DMS153 treated with DMSO at 0.1 percent for 48 hours (cell line): ENCODE measurements at regions not wholly inside any gene's neighbourhood (a gene's known extent, or its start where the extent isn't known, plus 50 kb on each side); places are given as distances from the start of the nearest gene placed in this dataset.

Source experiments
- DNase-seq: peaks from one replicate; lab custom pipeline; 2025; ENCODE audit not compliant: unreplicated experiment; lab: John Stamatoyannopoulos, UW

GRCh38 chr13:103291798-103292572 is 225.8 kb upstream of the SLC10A2 start:
- no peak for DNase-seq

DNA sequence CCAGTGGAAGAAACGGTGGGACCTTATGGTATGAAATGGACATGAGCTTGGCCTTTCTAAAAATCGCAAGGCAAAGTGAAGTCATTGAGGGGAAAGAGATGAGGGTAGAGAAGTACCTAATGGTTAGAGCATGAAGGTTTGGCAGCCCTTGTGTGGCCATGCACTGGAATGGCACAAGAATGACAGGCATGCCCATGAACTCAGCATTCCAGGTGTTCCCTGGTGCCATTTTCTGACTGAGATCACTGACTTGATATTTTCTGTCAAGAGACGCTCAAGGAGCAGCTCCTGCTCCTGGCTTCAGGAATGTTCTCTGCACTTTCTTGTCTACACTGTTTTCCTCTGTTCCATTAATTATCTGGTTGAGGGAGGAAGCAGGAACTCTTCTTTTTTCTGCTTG is 225.0 kb upstream of the SLC10A2 start:
- no peak for DNase-seq

DNA sequence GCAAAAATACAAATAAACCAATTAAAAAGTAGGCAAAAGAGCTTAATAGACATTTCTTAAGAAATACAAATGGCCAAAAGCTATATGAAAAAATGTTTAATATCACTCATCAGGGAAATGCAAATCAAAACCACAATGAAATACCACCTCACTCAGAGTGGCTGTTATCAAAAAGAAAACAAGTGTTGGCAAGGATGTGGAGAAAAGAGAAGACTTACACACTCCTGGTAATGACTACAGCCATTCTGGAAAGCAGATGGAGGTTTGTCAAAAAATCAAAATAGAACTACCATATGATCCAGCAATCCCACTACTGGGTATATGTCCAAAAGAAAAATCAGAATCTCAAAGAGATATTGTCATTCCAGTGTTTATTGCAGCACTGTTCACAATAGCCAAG is 223.5 kb upstream of the SLC10A2 start:
- no peak for DNase-seq

DNA sequence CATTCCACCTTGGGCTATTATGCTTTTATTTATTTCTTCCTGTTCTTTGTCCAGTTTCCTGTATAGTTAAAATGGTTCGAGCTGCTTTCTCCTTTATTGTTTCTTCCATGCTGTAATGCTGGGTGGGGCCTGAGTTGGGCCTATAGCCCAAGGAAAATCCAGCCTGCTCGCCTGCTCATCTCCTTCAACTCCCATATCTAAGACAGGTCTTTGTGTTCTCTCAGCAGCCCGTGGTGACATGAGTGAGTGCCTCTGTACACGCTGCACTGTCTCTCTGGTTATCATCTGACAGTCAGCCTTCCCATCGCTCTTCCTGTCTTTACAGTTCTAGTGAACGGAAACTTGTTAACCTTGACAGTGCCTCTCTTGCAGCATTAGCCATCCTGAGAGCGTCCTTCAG is 221.9 kb upstream of the SLC10A2 start:
- no peak for DNase-seq

DNA sequence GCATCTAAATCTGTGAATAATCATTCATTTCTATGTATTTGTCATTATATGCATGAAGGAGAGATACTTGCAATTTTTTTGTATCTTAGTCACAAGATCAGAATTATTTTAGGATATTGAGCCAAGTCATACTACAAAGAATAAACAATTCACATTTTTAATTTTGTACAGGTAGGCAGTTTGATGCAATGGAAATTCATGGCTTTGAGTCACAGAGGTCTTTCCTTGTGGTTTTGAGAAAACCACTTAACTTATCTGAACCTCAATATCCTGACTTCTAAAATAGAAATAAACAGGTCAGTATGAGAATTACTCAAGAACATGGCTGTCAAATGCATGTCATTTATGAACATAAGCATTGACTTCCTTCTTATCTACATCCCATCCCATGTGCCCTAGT is 221.4 kb upstream of the SLC10A2 start:
- no peak for DNase-seq

GRCh38 chr13:103284466-103284865 is 218.2 kb upstream of the SLC10A2 start:
- no peak for DNase-seq

DNA sequence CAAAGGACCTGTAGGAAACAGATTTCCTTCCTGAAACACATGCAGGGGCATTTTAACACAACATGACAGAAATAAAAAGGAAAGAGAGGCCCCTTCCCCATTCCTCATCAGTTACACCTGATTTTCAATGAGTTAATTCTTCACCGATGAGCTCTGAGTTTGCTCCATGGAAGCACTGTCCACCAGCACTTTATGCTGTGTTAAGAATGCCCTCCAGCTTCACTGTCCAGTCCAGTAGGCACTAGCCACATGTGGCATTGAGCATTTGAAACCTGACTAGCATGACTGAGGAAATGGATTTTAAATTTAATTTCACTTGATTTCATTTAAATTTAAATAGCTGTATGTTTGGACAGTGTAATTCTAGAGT is 217.2 kb upstream of the SLC10A2 start:
- no peak for DNase-seq

DNA sequence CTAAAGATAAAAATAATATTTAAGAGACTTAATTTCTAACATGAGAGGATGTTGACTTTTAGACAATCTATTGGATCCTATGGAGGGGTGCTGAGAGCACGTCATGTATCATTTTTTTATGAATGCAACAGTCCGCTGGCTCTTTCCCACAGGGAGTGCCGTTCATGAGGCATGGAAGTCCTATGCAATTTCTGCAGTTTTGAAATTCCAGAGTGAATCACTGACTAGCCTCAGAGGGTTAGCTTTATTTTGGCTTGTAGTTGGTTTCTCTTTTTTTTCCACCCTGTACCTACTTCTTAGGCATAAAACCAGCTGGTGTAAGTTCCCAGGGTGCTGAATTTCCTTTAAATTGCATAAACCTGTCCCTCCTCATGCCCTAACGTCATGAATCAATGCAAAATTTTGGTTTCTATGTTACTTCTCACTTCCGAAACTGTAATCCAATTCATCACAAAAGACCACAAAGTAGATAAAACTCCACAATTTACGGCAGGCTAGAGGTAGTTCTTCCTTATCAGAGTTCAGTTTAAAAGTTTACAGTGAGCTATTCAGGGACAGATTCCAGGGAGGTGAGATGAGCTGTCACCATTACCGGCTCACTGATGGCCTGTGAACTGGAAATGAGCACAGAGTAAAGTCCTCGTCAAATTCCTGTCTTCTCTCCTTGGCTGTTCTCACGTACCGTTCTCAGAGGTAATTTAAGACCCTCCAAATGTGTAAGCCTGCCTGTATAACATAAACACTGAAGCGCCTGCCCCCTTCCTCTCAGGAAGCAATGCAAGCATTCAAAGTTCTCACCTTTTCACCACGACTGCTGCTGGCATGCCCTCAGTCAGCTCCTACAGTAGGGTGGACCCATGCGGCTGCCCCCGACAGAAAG is 216.6 kb upstream of the SLC10A2 start:
- DNase-seq, result no peak

DNA sequence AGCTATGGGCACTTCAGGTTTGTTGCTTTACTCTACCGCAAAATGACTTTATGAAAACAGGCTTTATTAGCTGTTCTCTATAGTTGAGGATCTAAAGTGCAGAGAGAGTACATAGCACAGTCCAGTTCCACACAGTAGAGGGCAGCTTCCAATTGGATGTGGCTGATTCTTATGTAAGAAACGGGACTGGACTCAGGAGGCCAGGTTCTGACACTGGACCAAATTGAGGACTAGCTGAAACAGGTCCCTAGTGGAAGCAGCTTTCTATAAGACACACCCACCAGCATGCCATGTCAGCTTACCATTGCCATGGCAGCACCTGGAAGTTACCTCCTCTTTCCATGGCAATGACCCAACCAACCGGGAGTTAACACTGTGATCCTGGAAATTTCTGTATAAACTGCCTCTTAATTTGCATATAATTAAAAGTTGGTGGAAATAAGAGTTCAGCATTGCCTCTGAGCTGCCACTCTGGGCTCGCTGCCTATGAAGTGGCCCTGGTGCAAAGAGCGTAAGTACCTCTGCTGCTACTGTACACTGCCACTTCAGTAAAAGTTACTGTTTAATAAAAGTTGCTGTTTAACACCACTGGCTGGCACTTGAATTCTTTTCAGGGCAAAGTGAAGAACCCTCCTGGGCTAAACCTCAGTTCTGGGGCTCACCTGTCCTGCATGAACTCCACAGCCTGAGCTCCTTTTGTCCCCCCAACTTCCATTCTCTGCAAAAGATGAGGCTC is 211.9 kb upstream of the SLC10A2 start:
- DNase-seq, result no peak

DNA sequence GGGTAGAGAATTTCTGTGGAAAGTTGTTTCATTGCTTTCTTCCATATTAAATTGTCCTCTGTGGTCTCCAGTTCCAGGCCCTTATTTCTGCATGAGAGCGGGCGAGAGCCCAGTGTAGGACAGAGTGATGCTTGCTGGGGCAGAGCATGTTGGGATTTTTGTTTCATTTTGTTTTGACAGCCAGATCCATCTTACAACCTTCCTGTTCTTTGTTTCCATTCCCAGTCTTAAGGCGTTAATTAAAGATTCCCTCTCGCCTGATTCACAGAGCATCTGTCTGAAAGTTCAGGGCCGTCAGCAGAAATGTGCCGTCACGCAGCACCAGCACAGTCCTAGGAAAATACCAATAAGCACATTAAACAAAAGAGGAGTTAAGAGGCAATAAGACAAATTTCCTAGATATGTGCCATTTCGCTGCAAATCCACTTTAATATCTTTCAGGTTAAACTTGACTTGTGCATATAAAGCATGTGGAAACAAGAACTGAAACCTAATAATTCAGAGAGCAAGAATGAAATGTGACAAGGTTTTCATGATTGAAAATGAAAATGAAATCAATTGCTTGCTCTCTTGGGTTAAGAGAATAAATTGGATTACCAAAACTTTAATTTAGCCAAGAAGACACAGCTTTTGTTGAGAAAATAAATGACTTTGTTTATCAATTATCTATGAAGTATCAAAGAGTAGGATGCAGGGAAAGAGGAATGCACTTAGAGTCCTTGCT is 210.7 kb upstream of the SLC10A2 start:
- DNase-seq, result no peak

DNA sequence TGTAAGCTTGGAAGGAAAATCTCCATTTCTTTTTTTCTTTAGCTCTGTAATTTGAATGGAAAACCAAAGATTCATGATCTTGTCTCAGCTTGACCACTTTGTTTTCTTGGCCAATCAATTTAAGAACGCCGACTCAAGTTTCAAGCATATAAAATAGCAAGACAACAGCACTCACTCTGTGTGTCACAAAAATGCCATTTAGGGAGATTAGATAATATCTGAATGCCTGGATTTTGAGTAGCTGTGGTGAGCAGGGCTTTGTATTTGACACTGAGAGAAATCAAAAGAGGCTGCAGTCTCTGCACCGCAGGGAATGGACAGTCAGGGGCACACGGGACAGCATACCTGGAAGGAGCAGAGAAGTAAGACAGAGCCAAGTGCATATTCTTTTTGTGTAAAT is 209.5 kb upstream of the SLC10A2 start:
- no peak for DNase-seq

- no peak for DNase-seq
These were observed 208.9 kb upstream of the SLC10A2 start for GRCh38 chr13:103275081-103275480.

GRCh38 chr13:103273825-103274224 is 207.6 kb upstream of the SLC10A2 start:
- DNase-seq, result no peak

DNA sequence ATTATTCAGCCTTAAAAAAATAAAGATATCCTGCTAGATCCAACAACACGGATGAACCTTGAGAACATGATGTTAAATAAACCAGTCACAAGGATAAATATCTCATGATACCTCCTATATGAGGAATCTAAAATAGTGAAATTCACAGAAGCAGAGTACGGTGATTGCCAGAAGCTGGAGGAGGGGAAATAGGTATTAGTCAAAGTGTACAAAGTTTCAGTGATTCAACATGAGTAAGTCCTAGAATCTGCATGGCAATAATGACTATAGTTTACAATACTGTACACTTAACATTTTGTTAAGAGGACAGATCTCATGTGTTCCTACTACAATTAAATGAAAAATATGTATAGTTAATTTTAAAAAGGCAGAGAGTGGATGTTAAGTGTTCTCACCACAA is 206.6 kb upstream of the SLC10A2 start:
- no peak for DNase-seq

DNA sequence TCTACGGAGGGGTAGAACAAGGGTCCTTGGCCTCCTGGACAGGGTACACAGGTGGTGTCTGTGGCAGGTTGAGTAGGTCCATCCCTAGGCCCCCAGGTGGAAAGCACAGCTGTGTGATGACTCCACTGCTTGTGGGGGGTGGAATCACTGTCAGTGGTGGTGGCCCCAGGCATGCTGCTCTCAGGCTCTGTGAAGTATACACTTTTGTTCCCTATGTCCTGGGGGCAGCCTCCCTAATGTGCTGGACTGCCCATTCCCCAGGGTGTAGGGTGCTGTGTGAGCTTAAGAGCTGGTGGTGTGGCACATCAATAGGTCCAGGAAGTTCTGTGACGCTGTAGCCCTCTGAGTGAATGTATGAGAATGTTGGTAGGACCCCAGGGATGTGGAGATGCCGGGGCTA is 197.2 kb upstream of the SLC10A2 start:
- DNase-seq, result no peak

DNA sequence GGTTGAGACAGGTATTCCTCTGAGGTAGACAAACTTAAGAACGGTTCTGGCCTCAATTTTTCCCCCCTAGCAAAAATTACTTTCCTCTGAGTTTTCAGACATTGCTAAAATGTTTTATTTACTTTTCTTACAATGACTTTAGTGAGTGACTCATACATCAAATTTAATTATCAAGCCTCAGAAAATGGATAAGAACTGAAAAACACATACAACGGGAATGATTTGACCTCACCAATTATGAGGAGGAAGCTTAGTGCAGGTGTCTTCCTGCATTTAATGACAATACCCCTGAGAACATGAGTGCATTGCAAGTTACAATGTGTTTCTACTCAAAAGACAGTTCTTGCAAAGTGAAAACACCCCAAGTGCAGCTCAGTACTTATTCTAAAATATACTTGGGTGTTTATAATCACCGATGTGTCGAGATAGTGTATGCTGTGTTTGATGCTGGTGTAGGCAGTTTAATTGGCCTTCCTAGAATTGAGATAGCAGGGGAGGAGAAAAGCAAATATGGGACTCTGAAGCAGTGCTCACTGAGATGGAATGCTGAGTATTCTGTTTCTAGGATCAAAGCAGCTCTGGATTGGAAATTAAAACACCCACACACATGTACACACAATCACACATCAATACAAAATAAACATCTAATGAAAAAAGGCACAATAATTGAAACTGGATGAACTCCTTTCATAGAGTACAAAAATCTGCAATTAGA is 189.5 kb upstream of the SLC10A2 start:
- DNase-seq, result no peak

- DNase-seq, result no peak
These were observed 183.9 kb upstream of the SLC10A2 start for GRCh38 chr13:103250071-103250470.

GRCh38 chr13:103246581-103247200 is 180.5 kb upstream of the SLC10A2 start:
- no peak for DNase-seq

GRCh38 chr13:103243495-103243894 is 177.3 kb upstream of the SLC10A2 start:
- no peak for DNase-seq

DNA sequence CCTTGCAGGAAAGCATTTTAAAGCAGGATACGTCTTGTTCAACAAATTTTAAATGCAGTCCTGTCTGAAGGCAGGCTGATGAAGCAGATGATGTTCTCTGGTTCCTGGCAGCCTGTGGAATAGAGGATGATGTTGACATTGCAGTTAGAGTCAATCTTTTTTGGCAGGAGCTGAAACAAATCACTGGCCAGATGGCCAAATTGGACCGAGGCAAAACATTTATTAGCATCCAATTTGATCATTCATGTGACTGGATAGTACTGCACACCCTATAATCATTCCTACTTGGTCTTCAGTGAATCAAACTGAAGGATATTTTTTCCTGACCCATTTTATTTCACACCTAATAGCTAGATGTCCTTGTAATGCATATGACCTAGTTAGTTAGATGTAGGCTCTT is 172.2 kb upstream of the SLC10A2 start:
- DNase-seq, result no peak
